ENCODE measurements at regions not wholly inside any gene's neighbourhood (a gene's known extent, or its start where the extent isn't known, plus 50 kb on each side); places are given as distances from the start of the nearest gene placed in this dataset.

DNA sequence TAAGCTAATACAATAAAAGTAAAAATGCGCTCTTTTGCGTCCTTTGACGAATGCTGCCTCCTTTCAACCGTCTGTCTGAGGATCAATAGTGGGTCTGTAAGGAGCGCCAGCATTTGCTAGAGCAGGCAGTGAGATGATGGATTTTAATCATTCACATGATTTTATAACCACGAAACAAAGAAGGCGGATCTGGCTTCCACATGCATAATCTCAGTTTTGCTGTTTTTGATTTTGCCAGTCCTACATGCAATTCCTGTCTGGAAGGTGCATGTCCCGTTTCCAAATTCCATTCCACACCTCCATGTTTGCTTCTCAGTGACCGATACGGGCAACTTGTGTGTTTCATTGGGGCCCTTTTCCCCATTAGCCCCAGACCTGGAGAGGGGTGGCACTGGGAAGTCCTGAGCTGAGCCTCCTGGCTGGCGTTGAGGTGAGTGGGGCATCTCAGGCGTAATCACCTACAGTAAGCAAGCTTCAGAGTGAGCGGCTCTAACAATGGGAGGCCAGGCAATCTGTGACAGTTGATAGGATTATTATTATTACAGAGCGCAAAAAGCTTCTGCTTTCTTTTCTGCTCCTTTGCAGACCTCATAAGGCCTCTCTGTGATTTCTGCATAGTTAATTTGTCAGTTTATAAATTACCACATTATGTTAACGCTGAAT, 405.4 kb downstream of the ZSWIM6 start:
- no peak for DNase-seq (ENCODE audit: low read depth)

DNA sequence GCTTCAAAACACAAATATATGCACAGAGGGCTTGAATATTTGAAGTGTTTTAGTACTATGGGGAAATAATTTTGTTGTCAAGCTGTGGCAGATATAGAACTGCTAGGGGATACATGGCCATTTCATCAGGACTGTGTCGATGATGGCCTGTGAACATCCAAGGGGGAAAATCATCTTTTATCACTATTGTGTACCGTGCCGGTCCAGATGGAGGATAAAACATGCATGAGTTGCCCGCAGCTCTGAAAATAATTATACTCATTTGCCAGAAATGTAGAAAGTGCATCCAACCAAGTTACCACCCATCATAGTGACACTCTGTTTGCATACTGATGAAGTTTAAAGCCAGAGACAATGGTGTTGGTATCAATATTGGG, 405.9 kb downstream of the ZSWIM6 start:
- DNase-seq (ENCODE audit: low read depth): no peak

DNA sequence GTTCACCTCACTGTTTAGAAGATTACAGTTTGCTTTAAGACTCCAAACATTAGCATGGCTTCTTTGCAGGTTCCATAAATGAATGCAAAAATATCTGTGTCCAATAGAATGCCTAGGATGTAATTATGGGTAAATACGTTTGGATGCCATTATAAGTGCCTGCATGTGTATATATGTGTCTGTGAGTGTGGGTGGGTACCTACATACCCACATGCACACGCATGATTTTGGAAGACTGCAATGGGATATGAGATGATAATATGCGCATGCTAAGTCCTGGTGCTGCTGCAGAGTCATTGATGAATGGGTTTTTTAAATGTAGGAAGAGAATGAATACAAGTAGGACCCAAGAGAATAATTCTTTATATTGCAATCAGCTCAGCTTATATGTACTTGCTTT, 406.4 kb downstream of the ZSWIM6 start:
- DNase-seq (ENCODE audit: low read depth): no peak

DNA sequence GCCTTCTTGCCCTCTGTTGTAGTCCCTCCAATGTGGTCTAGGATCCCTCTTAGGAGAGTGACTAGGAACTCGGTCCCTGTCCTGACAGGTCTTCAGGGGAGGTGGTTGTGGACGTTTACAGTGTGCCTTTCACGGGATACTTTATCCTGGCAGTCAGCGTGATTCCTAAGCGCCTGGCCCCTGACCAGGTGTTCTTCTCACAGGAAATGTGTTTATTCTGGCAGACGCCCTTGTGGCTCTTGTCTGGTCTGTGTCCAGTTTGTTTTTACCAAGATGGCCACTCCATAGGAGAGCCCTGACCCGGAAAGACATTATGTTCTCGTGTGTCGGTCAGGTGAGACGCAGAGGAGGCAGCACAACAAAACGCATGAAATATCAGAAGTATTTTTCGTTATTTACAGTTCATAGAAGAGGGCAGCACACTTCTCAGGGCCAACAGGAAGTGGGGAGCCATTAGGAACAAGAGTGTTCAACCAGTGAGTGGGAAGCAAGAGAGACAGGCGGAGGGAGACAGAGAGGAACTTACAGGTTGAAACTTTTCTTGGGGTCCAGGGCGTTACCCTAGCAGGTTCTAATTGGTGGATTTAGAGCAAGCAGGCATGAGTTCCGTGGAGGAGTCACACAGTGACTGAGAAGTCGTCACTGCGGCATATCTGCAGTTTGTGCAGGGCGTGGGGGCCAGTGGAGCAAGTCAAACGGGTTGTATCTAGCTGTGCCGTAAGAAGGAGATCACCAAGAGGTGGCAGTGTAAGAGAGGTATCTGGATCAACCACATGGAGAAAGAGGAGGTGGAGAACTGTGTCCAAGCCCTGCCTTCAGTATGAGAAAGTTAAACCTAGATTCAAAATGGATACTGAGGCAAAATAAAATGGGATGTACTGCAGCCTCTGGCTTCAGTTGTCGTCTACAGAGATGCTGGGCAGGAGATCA, 412.9 kb downstream of the ZSWIM6 start:
- DNase-seq (ENCODE audit: low read depth): no peak

DNA sequence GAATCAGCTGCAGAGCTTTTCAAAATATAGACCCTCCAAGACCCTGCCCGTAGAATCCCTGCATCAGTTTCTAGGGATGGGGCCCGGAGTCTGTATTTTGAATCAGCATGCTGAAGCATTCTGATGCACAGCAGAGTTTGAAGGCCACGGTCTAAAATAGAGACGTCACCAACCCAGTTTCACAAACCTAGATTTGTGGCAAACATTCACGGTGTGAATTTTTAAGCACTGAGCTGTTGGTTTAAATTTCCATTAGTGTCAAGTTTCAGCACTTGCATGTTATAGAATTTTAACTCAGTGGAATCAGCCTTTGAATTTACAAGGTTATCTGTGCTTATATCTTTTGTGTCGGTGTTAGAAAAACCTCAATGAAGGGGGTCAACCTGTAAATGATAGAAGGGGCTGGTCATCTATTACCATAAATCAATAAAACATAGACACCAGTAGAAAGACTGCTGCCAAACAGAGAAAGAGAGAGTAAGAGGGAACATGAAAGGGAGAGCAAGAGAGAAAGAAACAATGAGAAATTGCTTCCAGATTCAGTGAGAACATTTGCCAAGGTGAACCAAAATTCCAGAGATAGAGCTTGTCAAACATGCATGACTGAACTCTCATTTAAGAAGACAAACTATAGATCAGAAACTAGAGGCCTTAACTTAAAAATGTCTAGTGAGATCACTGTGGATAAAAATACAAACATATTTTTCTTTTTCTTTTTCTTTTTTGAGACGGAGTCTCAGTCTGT, 414.9 kb downstream of the ZSWIM6 start:
- DNase-seq (ENCODE audit: low read depth): no peak

DNA sequence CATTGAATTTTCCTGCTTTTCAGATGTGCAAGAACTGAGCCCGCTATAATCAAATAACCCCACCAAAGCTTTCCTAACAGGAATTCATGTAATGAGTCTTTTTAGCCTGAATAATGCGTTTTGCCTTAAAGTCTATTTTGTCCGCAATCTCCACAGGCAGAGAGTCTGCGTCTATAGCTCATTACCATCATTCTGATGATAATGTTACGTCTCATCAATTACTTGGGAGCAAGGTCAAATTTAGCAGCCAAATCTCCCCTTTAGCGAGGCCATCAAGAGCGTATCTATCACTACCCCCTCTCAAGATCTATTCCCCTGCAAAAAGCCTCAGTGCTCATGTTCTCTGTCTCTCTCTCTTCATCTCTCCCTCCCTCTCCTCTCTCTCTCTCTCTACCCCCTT, 416.1 kb downstream of the ZSWIM6 start:
- no peak for DNase-seq (ENCODE audit: low read depth)

DNA sequence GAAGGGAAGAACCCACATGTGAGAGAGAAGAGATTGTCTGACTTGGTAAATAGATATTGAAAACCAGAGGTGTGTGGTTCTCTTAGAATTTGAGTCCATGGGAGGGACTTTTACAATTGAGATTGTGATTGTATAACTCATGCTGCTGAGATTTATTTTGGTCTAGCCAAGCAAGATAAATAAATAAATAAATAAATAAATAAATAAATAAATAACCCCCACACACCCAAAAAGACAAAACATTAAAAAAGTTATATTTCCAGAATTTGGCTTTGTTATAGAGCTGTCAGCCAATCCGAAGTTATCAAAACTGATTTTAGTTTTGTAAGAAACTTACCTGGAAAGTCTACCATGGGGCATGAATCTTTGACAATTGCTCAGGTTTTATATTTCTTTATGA, 416.6 kb downstream of the ZSWIM6 start:
- no peak for DNase-seq (ENCODE audit: low read depth)

DNA sequence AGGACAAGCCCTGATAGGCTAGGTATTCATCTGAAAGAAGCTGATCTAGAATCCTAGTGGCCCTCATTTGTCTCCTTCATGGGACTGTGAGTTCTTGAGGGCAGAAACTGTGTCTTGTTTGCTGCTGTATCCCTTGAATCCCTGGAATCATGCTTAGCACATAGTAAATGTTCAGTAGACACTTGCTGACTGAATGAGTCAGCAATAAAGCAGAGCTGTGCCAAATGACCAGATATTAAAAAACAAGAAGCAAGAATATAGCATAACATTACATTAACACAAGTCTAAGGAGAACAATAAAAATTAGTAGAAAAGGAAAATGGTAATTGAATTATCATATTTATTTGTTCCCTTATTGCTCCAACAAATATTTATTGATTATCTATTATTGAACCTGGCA, 420.5 kb downstream of the ZSWIM6 start:
- no peak for DNase-seq (ENCODE audit: low read depth)

DNA sequence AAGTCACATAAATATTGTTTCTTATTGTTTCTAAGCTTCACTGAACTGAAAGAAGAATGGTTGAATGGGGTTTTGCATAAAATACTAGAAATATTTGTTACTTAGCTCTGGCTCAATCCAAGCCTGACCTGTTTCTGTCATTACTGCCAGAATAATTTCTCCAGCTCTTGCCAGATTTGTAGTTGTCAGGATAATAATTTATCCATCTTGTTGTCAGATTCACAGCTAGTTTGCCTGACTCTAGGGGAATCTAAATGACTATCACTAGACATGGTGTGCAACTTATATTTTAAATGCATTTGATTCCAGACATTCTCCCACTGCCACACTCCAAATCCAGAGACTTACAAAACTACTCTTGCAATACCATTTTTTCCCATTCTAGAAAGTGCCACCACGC, 422.7 kb downstream of the ZSWIM6 start:
- DNase-seq (ENCODE audit: low read depth): no peak

DNA sequence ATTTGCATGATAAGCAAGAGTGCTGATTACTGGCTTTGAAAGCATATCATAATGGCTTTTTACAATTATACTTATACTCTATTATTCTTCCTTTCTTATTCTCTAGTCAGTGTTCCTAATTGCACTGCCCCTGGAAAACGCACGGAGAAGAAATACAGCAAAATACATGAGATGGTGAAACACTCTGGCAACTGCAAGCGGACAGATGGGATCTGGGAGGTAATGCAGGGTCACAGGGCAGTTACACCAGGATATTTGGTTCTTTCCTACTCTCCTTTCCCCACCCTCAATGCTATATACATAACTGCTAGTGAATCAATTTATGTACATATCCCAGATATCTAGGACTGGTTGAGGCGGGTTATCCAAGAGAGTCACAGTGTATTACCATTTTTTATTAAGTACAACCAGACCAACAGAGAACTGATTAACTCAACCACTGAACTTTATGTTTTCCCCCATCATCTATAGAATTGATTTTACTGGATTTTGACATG, 423.7 kb downstream of the ZSWIM6 start:
- DNase-seq (ENCODE audit: low read depth): no peak

DNA sequence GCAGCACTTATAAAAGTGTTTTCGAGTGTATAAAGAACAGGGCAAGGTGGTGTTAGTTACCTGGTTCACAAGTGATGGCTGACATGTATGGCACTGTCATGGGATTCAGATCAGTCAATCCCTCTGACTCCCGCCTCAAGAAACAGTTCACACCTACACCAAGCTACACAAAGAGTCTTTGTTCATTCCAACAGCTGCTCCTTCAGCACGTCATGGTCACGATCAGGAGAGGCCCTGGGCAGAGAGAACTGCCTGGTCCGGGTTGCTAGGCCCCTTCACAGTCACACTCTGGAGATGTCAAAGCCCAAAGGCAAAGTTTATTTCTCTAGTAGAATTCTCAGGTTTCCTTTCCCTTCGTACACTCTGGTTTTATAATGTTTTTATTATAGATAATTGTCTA, 426.7 kb downstream of the ZSWIM6 start:
- no peak for DNase-seq (ENCODE audit: low read depth)

DNA sequence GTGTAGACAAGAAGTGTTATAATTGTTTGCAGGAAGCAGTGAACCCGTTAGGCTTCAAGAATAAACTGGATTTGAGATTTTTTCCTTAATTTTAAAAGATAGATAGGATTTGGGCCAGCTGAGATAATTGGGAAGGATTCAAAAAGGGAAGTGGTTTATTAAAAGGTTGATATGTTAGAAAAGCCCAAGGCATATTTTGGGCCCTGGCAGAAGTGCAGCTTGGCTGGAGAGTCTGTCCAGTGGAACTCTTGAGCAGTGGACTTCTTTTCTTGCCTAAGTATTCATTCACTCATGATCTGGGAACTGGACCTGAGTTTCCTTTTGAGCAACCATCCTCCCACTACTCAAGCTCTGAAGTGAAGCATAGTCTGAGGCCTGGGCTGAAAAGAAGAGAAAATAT, 433.4 kb downstream of the ZSWIM6 start:
- no peak for DNase-seq (ENCODE audit: low read depth)

DNA sequence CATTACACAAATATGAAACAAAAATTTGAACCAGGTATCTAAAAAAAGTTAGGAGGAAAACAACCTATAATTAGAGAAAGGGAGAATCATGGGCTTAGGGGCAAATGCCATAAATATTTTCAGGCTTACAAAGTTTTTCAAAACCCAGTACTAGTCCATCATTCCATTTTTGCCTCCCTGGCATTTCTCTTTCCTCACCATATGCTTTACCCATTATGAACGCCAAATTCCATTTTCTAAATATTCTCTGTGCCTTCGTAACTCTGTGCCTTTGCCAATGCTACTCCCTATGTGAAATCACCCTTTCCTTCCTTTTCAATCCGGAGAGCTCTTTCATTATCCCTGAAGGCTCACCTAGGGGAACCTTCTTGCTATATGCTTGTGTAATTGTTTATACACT, 434.1 kb downstream of the ZSWIM6 start:
- no peak for DNase-seq (ENCODE audit: low read depth)

DNA sequence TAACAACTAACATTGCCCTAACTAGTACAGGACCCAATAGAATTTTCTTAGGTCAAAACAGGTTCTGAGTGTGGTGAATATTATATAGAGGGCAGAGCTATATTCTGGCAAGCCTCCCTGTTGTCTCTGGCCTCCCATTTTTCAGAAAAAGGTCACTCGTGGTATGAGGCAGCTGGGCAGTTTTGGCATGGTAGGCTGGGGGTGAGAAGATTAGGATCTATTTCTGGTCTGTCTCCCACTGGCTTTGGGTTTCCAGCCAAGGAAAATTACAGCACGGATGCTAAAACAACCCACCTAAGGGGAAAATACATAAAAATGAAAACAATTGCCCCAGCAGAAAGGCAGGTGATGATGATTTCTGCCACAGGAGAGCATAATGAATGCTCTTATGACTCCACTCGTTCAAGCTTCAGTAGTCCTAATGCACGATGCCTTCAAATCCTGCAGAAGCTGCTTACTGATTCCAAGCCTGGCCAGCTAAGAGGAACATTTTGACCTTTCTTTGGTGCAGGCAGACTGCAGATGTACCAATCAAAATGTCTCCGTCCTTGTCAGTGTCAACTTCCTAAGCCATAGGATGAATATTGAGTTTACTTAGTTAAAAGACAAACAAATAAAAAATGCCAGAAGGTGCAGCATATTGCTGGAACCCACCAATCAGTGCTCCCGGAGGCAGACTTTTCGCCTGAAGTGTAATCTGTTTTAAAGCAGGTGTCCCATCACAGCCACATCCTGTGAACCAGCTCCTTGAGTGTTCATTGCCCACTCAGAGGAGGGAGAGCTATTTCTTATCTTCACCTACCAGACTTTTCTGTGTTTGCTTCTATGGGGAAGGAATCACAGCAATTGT, 435.4 kb downstream of the ZSWIM6 start:
- DNase-seq (ENCODE audit: low read depth): no peak

DNA sequence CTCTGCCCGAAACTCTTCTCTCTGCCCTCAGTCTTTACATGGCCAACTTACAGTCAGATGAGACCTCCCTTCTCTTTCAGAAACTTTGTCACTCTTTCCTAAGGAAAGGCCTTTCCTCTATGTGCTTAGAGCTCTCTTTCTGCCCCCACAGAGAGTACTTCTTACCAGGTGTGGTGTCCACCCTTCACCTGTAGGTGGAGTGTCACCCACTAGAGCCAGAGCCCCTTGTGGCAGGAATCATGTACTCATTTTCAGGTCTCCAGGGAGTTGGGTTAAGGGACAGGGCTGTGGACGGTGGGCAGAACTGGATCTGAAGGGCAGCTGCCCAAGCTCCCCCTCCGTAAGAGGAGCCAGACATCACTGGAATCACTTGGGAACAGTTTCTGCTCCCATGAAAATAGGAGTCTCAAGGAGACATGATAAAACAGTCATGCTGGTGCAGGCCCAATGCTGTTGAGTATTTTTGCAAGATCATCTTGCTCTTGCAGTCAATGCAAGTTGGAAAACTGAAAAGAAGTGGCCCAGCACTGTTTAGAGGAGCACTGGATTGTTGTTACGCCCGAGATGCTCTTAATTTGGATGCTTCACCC, 436.7 kb downstream of the ZSWIM6 start:
- no peak for DNase-seq (ENCODE audit: low read depth)

DNA sequence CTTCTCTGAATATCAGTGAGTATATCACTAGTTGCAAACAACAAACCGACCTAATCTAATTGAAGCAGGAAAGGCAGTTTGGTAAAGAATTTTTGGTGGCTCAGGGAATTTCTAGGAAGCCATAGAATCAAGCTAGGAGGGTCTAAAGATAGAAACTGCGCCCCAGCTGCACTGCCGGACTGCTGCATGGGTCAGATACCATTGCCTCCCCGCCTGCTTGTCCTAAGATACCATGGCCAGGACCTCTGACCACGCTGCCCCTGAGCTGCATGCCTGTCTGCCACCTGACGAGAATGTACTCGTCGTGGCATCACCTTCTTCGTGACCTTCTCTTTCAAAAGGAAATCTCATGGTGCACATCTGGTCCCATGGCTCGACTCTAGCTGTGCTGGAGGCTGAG, 439.0 kb downstream of the ZSWIM6 start:
- DNase-seq (ENCODE audit: low read depth): no peak

DNA sequence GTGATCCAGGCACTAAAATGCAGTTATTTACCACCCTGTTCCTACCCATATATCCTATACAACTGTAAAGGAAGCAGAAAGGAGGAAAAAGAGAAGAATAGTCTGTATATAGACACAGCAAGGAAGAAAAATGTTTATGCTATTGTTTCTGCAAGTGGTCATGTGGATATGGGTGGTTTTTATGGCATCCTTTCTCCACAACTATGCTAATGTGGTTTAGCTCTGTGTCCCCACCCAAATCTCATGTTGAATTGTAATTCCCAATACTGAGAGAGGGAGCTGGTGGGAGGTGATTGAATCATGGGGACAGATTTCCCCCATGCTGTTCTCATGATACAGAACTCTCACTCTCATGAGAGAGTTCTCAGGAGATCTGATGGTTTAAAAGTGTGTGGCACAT, 439.8 kb downstream of the ZSWIM6 start:
- no peak for DNase-seq (ENCODE audit: low read depth)

DNA sequence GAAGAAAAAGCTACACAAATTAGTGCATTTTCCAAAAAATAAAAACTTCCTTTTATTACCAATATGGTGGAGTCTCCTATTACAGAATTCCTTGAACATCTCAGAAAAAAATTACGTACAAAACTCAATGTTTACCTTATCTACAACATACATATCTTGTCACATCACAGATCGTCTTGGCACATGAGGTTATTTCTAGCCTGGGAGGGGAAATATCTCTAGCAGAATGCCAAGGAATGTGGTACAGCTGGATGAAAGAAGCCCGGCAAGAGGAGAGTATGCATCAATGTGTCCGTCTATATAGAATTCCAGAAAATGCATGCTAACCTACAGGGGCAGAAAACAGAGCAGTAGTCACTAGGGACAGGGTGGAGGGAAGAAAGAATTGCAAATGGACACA, 443.8 kb downstream of the ZSWIM6 start:
- DNase-seq (ENCODE audit: low read depth): no peak

DNA sequence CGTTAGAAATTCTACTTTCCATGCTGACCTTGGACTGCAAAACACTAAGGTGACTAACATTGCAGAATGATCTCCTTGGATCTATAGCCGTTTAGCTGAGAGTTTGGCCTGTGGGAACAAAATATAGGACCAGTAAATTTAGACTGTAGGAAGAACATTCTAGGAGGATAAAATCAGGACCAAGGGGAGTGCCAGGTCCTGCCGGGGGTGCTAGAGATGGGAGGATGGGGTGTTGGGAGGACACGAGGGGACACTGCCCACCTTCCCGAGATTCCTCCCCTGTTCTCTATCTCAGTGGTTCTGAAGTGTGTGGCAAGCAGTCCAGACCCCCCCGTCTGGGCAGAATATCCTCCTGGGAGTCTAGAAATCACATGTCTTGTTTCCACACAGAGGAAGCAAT, 445.2 kb downstream of the ZSWIM6 start:
- DNase-seq (ENCODE audit: low read depth): no peak

DNA sequence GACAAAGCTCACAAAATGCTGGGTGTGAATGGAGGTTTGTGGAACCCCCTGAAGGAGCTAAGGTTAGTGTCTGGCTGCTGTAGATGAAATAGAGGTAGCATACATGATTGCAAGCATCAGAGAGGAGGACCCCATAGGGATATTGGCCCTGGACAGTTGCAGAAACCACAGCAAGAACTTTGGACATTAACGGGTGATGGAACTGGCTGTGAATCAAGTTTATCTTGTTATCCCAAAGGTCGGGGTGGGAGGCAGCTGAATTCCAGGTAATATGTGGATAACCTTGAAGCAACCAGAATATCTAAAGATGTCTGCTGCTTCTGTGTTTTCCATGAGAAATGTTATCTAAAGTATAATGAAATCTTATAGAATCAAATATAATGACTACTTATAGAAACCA, 447.7 kb downstream of the ZSWIM6 start:
- DNase-seq (ENCODE audit: low read depth): no peak

DNA sequence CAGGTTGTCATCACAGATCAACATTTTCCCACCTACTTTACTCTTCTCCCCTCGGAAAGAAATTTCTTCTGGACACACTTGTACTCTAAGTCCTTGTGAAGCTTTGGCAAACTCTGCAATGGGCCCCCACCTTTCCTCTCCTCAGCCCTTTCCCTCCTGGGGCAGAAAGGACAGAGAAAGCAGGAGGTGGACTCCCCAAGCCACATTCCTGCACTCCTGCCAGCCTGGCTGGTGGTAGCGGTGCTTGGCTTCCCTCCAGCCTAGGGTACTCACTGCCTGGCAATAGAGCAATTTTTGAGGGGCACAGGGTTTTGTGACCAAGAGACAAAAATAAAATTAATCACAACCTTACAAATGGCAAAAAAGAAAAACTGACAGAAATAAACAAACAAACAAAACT, 451.4 kb downstream of the ZSWIM6 start:
- no peak for DNase-seq (ENCODE audit: low read depth)

Measured in T follicular helper cell (primary cell).